Muscle of leg (tissue), 3 donors: ENCODE measurements at regions not wholly inside any gene's neighbourhood (a gene's known extent, or its start where the extent isn't known, plus 50 kb on each side); places are given as distances from the start of the nearest gene placed in this dataset.
"Not testable (repeated sequence)": the region's sequence is repeated elsewhere in the genome, so short reads cannot be mapped to it uniquely, and the experiment has no call there.

Experiments
- DNase-seq: peaks from one replicate; pipeline ENCODE4 v3.0.0; 2013
- H3K27ac ChIP-seq: one replicate; pipeline ENCODE4 v1.5.1; 2013; ENCODE audit warnings: mild to moderate bottlenecking, low read length, control low read depth
- H3K27me3 ChIP-seq: one replicate; pipeline ENCODE4 v1.6.1; 2013; ENCODE audit warnings: low read length; ENCODE audit not compliant: control insufficient read depth, insufficient read depth
- H3K36me3 ChIP-seq: one replicate; pipeline ENCODE4 v1.6.1; 2013; ENCODE audit warnings: low read length; ENCODE audit not compliant: control insufficient read depth, insufficient read depth
- H3K4me1 ChIP-seq: one replicate; pipeline ENCODE4 v1.6.1; 2013; ENCODE audit warnings: low read length; ENCODE audit not compliant: control insufficient read depth, insufficient read depth
- H3K4me3 ChIP-seq: one replicate; pipeline ENCODE4 v1.5.1; 2013; ENCODE audit warnings: low read length, control low read depth
- H3K9me3 ChIP-seq: replicated peaks from 2 replicates; pipeline ENCODE4 v1.6.1; 2013; ENCODE audit warnings: low read depth, low read length; ENCODE audit not compliant: control insufficient read depth
- WGBS: methylation state at CpG from one replicate; pipeline ENCODE4 v1.1.5; 2013; ENCODE audit warnings: missing lambda C conversion rate; ENCODE audit not compliant: insufficient coverage; 5-methylcytosine and 5-hydroxymethylcytosine counted together

GRCh38 chr1:201731592-201731991 lies 97.4 kb upstream of the IPO9 start:
- Histone ChIP-seq H3K4me1 (peaks cover 35% of the 10 kb centered on the region), H3K27me3 (no peaks in the 10 kb centered on the region), H3K27ac (no peak overlapping the region), H3K36me3 (peaks cover 3% of the 10 kb centered on the region), H3K9me3 (no peaks in the 10 kb centered on the region), H3K4me3 (no peak overlapping the region)
- WGBS, result 60% methylated on average over 1 of the region's 1 CpG
- no peak for DNase-seq

GRCh38 chr1:201732351-201732750 lies 96.6 kb upstream of the IPO9 start:
- no peak overlapping the region for H3K4me3 ChIP-seq
- H3K27ac ChIP-seq, result no peak overlapping the region
- H3K36me3 ChIP-seq, result peaks cover 1% of the 10 kb centered on the region
- peaks cover 42% of the 10 kb centered on the region for H3K4me1 ChIP-seq
- no CpG with 5 or more reads among the region's 2 CpGs for WGBS
- no peaks in the 10 kb centered on the region for H3K9me3 ChIP-seq
- no peak for DNase-seq
- no peaks in the 10 kb centered on the region for H3K27me3 ChIP-seq

GRCh38 chr1:201734221-201734620 lies 94.7 kb upstream of the IPO9 start:
- peaks cover 61% of the 10 kb centered on the region for H3K4me1 ChIP-seq
- H3K27ac ChIP-seq, DNase-seq, H3K4me3 ChIP-seq, H3K27me3 ChIP-seq, H3K36me3 ChIP-seq, H3K9me3 ChIP-seq: not testable (repeated sequence)
- WGBS, result no CpG with 5 or more reads among the region's 4 CpGs

DNA sequence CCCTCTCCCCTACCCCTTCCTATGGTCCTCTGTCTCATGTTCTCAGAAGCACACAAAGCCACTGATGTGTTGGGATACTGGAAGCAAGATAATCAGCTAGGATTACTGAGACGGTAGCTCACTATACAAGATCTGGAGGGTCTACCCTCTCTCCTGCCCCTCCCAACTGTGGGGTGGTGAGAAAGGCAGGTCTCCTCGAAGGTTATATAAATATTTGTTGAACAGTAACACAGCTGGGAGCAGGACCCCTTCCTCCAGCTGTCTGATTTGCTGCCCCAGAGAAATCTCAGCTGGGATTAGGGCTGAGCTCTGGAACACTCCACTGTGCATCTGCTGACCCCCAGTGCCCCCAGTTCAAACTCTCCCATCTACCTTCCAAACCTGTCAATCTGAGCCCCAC lies 94.2 kb upstream of the IPO9 start:
- Histone ChIP-seq H3K36me3 (no peaks in the 10 kb centered on the region), H3K4me3 (no peak overlapping the region), H3K4me1 (peaks cover 67% of the 10 kb centered on the region), H3K9me3 (no peaks in the 10 kb centered on the region), H3K27ac (no peak overlapping the region), H3K27me3 (no peaks in the 10 kb centered on the region)
- no CpG with 5 or more reads among the region's 2 CpGs for WGBS
- DNase-seq, result no peak

DNA sequence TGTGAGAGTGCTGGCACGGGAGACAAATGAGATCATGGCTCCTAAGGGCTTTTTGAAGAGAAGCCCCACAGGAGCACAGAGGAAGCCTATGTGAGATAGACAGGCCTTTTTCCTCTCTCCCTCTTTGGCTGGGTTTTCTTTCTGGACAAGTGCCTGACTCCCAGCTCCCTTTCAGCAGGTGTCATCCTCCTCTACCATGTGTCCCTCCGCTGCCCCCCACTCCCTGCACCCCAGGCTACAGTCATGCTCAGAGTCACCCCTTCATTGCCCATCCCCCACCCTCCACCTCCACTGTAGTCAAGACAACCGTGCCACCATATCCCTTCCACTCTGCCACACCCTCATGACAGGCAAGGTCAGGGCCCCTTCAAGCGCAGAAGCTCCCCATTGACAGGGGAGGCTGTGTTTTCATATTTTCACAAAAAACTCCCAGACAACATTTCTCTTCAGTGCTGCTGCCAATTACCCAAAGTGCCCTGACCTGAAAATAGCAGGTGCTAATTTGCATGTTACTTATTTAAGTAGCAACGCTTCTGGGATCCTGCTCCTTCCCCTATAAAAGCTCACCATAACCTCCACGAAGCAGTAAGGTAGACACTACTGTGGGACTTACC lies 92.1 kb upstream of the IPO9 start:
- Histone ChIP-seq H3K9me3 (no peaks in the 10 kb centered on the region), H3K27ac (peak overlapping the region; percentile 87), H3K27me3 (no peaks in the 10 kb centered on the region), H3K36me3 (no peaks in the 10 kb centered on the region), H3K4me1 (peaks cover 61% of the 10 kb centered on the region), H3K4me3 (no peak overlapping the region)
- 14% methylated on average over 2 of the region's 6 CpGs for WGBS
- DNase-seq, result no peak

DNA sequence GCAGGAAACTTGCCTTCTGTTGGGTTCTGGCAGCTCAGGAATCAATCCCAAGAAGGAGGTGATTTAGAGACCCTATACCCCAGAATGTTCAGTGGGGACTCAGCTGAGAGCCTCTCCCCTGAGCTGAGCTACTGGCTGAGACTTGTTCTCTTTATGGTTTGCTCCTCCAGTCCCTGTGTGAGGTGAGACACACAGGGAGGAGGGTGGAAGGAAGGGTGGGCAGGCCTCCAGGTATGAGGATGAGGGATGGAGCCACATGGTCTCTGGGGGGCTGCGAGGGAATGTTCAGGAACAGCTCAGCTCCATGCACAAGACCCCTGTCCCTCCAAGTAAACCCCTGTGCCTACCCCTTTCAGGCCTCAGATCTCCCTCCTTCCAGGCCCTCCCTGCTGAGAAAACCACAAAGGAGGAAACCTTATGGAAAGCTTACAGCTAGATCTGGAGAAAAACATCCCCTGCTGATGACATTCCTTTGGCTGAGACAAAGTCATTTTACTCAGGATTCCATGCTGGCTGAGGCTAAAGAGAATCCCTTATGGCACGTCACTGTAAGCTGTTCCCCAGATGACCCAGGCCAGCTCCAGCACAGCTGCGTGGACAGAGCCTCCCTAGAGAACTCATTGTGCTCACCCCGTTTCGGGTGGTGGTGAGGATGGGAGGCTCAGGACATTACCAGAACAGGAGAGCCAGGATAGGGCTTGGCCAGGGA lies 91.5 kb upstream of the IPO9 start:
- Histone ChIP-seq H3K4me3 (no peak overlapping the region), H3K36me3 (no peaks in the 10 kb centered on the region), H3K27me3 (no peaks in the 10 kb centered on the region), H3K27ac (peak overlapping the region; percentile 87), H3K4me1 (peaks cover 65% of the 10 kb centered on the region), H3K9me3 (no peaks in the 10 kb centered on the region)
- peak; percentile 94 for DNase-seq
- 13% methylated on average over 4 of the region's 5 CpGs for WGBS

- H3K27ac ChIP-seq, result no peak overlapping the region
- no peaks in the 10 kb centered on the region for H3K36me3 ChIP-seq
- peak overlapping the region; percentile 53 for H3K4me3 ChIP-seq
- H3K9me3 ChIP-seq, result no peaks in the 10 kb centered on the region
- WGBS, result 20% methylated on average over 8 of the region's 12 CpGs
- DNase-seq, result no peak
- peaks cover 65% of the 10 kb centered on the region for H3K4me1 ChIP-seq
- no peaks in the 10 kb centered on the region for H3K27me3 ChIP-seq
Observed at GRCh38 chr1:201739080-201739479, 89.9 kb upstream of the IPO9 start.

DNA sequence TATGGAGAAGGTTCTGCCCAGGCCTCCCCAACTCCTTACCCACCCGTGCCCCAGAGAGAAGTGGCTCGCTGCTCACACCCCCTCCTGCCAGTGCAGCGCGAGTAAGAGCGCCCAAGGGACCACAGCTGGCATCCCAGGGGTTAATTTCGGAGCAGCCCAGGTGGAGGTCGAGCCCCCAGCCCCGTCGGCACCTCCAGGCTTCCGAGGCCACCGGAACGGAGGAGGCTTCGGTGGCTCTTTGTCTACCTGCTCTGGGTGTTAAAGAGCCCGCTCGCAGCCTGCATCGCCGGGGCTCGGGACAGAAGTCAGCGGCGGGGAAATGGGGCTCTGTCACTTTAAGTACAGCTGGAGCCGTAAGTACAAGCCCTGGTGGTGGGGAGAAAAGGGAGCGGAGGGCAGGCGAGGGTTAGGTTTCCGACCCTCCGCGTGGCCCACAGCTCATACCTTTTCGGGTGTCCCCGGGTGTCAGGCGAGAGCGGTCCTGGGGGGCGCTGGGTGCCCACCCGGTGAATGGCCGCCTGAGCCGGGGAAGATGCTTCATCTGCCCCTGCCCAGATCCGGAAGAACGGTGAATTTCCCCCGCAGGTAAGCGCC lies 89.4 kb upstream of the IPO9 start:
- H3K9me3 ChIP-seq, result no peaks in the 10 kb centered on the region
- H3K4me3 ChIP-seq, result peak overlapping the region; percentile 53
- no peaks in the 10 kb centered on the region for H3K27me3 ChIP-seq
- WGBS, result 0% methylated on average over 33 of the region's 38 CpGs
- peak; percentile 71 for DNase-seq
- peaks cover 62% of the 10 kb centered on the region for H3K4me1 ChIP-seq
- no peaks in the 10 kb centered on the region for H3K36me3 ChIP-seq
- H3K27ac ChIP-seq, result no peak overlapping the region

- no peak for DNase-seq
- H3K27ac ChIP-seq, result no peak overlapping the region
Observed at GRCh38 chr1:201740086-201740541, 88.8 kb upstream of the IPO9 start.

DNA sequence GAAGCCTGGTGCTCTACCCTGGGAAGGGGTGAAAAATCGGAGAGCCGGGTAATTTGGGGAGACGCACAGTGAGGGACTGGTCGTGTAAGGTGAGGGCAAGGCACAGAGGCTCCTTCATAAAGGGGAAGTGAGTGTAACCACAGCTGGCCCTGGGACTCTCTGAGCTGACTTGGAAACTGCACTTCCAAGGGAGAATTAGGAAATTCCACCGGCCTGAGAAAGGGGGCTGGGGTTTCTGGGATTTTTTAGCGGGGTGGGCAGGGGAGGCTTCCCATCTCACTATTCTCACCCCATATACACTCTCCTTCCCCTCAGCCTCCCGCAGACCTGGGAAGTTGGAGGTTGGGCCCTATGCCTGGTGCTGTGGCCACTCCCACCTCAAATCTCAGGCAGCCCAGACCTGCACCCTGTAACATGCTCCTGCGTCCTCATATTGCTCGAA lies 88.3 kb upstream of the IPO9 start:
- H3K27ac ChIP-seq, result no peak overlapping the region
- no peaks in the 10 kb centered on the region for H3K27me3 ChIP-seq
- no peaks in the 10 kb centered on the region for H3K9me3 ChIP-seq
- peak overlapping the region; percentile 53 for H3K4me3 ChIP-seq
- no peak for DNase-seq
- WGBS, result 17% methylated on average over 6 of the region's 9 CpGs
- peaks cover 58% of the 10 kb centered on the region for H3K4me1 ChIP-seq
- H3K36me3 ChIP-seq, result no peaks in the 10 kb centered on the region

More at GRCh38 chr1:201740086-201740541, 88.8 kb upstream of the IPO9 start:
- whole genome bisulfite sequencing, result 5% methylated on average over 26 of the region's 29 CpGs
- no peaks in the 10 kb centered on the region for H3K36me3 ChIP-seq
- H3K9me3 ChIP-seq, result no peaks in the 10 kb centered on the region
- H3K27me3 ChIP-seq, result no peaks in the 10 kb centered on the region
- H3K4me1 ChIP-seq, result peaks cover 61% of the 10 kb centered on the region
- H3K4me3 ChIP-seq, result peak overlapping the region; percentile 53
